HG02610 (cell line): ENCODE measurements at regions not wholly inside any gene's neighbourhood (a gene's known extent, or its start where the extent isn't known, plus 50 kb on each side); places are given as distances from the start of the nearest gene placed in this dataset.

Experiments used
- ATAC-seq: cut with Tn5 transposase; IDR thresholded peaks from one replicate; pipeline ENCODE4 v1.9.1; 2021; ENCODE audit warnings: mild to moderate bottlenecking, moderate library complexity; ENCODE audit not compliant: unreplicated experiment

GRCh38 chr10:125226005-125226404 lies 65.6 kb upstream of the CTBP2 start:
- no peak for ATAC-seq

- ATAC-seq = no peak
These were observed 64.7 kb upstream of the CTBP2 start for GRCh38 chr10:125225051-125225450.

- ATAC-seq = no peak
These were observed 62.3 kb upstream of the CTBP2 start for GRCh38 chr10:125222515-125223308.

- no peak for ATAC-seq
These were observed 61.4 kb upstream of the CTBP2 start for GRCh38 chr10:125221716-125222115.

GRCh38 chr10:125219776-125220175 lies 59.4 kb upstream of the CTBP2 start:
- no peak for ATAC-seq

- ATAC-seq = no peak
These were observed 58.6 kb upstream of the CTBP2 start for GRCh38 chr10:125218967-125219366.

GRCh38 chr10:125217990-125218675 lies 57.8 kb upstream of the CTBP2 start:
- ATAC-seq = no peak

- ATAC-seq = no peak
These were observed 56.5 kb upstream of the CTBP2 start for GRCh38 chr10:125216861-125217260.

- ATAC-seq = no peak
These were observed 55.9 kb upstream of the CTBP2 start for GRCh38 chr10:125216309-125216708.

GRCh38 chr10:125214283-125214570 lies 53.9 kb upstream of the CTBP2 start:
- no peak for ATAC-seq

GRCh38 chr10:125213541-125214282 lies 53.3 kb upstream of the CTBP2 start:
- ATAC-seq = no peak

- ATAC-seq = no peak
These were observed 51.9 kb upstream of the CTBP2 start for GRCh38 chr10:125212150-125212809.
